Erythroblast (primary cell): ENCODE measurements at regions not wholly inside any gene's neighbourhood (a gene's known extent, or its start where the extent isn't known, plus 50 kb on each side); places are given as distances from the start of the nearest gene placed in this dataset.

Experiments used
- GATA1 ChIP-seq: IDR thresholded peaks from 2 replicates; pipeline ENCODE4 v1.6.1; 2011; ENCODE audit warnings: low read depth, mild to moderate bottlenecking, control low read depth, low read length, moderate library complexity
- POLR2A ChIP-seq: IDR thresholded peaks from 2 replicates; pipeline ENCODE4 v1.6.1; 2011; ENCODE audit warnings: mild to moderate bottlenecking, low read length

GRCh38 chr2:18750672-18751554 lies 161.5 kb upstream of the NT5C1B start:
- no peak for TF ChIP-seq POLR2A
- no peak for TF ChIP-seq GATA1
